Endothelial cell (in vitro differentiated cells): ENCODE measurements at regions not wholly inside any gene's neighbourhood (a gene's known extent, or its start where the extent isn't known, plus 50 kb on each side); places are given as distances from the start of the nearest gene placed in this dataset.
"Not testable (repeated sequence)": the region's sequence is repeated elsewhere in the genome, so short reads cannot be mapped to it uniquely, and the experiment has no call there.

Experiments
- DNase-seq: peaks from one replicate; pipeline ENCODE4 v3.0.0; 2021; ENCODE audit warnings: low spot score
- H3K27ac Mint-ChIP-seq: one replicate; pipeline ENCODE4 v1.8.0; 2021; ENCODE audit warnings: mixed read lengths, inconsistent platforms; ENCODE audit not compliant: unreplicated experiment
- H3K27me3 Mint-ChIP-seq: one replicate; pipeline ENCODE4 v1.8.0; 2021; ENCODE audit warnings: mild to moderate bottlenecking, moderate library complexity, mixed read lengths, inconsistent platforms; ENCODE audit not compliant: unreplicated experiment
- H3K36me3 Mint-ChIP-seq: one replicate; pipeline ENCODE4 v1.8.0; 2021; ENCODE audit warnings: mild to moderate bottlenecking, low read depth, mixed read lengths, inconsistent platforms; ENCODE audit not compliant: unreplicated experiment
- H3K4me1 Mint-ChIP-seq: one replicate; pipeline ENCODE4 v1.8.0; 2021; ENCODE audit warnings: mild to moderate bottlenecking, mixed read lengths, inconsistent platforms; ENCODE audit not compliant: unreplicated experiment
- H3K4me3 Mint-ChIP-seq: one replicate; pipeline ENCODE4 v1.8.0; 2021; ENCODE audit warnings: mild to moderate bottlenecking, mixed read lengths, inconsistent platforms; ENCODE audit not compliant: unreplicated experiment
- H3K9me3 Mint-ChIP-seq: one replicate; pipeline ENCODE4 v1.8.0; 2021; ENCODE audit warnings: mixed read lengths, inconsistent platforms; ENCODE audit not compliant: unreplicated experiment
- CTCF ChIP-seq: fragments of 200-600 bp; sonication (generic); IDR thresholded peaks from one replicate; pipeline ENCODE4 v1.5.0; 2021; ENCODE audit warnings: antibody characterized with exemption; ENCODE audit not compliant: unreplicated experiment

- H3K4me1 Mint-ChIP-seq, result no peaks in the 10 kb centered on the region
- H3K9me3 Mint-ChIP-seq, result peaks cover 80% of the 10 kb centered on the region
- peak overlapping the region; percentile 60 for H3K4me3 Mint-ChIP-seq
- H3K27ac Mint-ChIP-seq, result no peak overlapping the region
- no peak for TF ChIP-seq CTCF
- peaks cover 57% of the 10 kb centered on the region for H3K27me3 Mint-ChIP-seq
- DNase-seq, result no peak
- peaks cover 46% of the 10 kb centered on the region for H3K36me3 Mint-ChIP-seq
Measured at GRCh38 chr20:29306390-29307072, 1950.9 kb upstream of the DEFB115 start.

- H3K27ac Mint-ChIP-seq, DNase-seq, H3K4me3 Mint-ChIP-seq, H3K4me1 Mint-ChIP-seq: not testable (repeated sequence)
- Mint-ChIP-seq H3K9me3 (peaks cover 82% of the 10 kb centered on the region), H3K27me3 (peaks cover 52% of the 10 kb centered on the region), H3K36me3 (peaks cover 55% of the 10 kb centered on the region)
Measured at GRCh38 chr20:29307484-29307883, 1950.0 kb upstream of the DEFB115 start.

GRCh38 chr20:29308956-29309355 lies 1948.5 kb upstream of the DEFB115 start:
- H3K4me1 Mint-ChIP-seq, H3K4me3 Mint-ChIP-seq, H3K27ac Mint-ChIP-seq, DNase-seq: not testable (repeated sequence)
- Mint-ChIP-seq H3K36me3 (peaks cover 65% of the 10 kb centered on the region), H3K9me3 (peaks cover 84% of the 10 kb centered on the region), H3K27me3 (peaks cover 59% of the 10 kb centered on the region)

GRCh38 chr20:29309481-29309880 lies 1948.0 kb upstream of the DEFB115 start:
- DNase-seq, H3K4me1 Mint-ChIP-seq, H3K27ac Mint-ChIP-seq, H3K4me3 Mint-ChIP-seq: not testable (repeated sequence)
- peaks cover 85% of the 10 kb centered on the region for H3K9me3 Mint-ChIP-seq
- peaks cover 60% of the 10 kb centered on the region for H3K27me3 Mint-ChIP-seq
- peaks cover 65% of the 10 kb centered on the region for H3K36me3 Mint-ChIP-seq

- DNase-seq, result not testable (repeated sequence)
Measured at GRCh38 chr20:29311046-29311445, 1946.4 kb upstream of the DEFB115 start.

GRCh38 chr20:29312679-29313078 lies 1944.8 kb upstream of the DEFB115 start:
- H3K27me3 Mint-ChIP-seq, result peaks cover 44% of the 10 kb centered on the region
- H3K36me3 Mint-ChIP-seq, result peaks cover 43% of the 10 kb centered on the region
- H3K4me3 Mint-ChIP-seq, result peak overlapping the region; percentile 43
- DNase-seq, H3K4me1 Mint-ChIP-seq: not testable (repeated sequence)
- H3K27ac Mint-ChIP-seq, result peak overlapping the region; percentile 34
- peaks cover 74% of the 10 kb centered on the region for H3K9me3 Mint-ChIP-seq

More at GRCh38 chr20:29311046-29311445, 1946.4 kb upstream of the DEFB115 start:
- H3K4me1 Mint-ChIP-seq, H3K4me3 Mint-ChIP-seq, H3K27ac Mint-ChIP-seq: not testable (repeated sequence)
- Mint-ChIP-seq H3K27me3 (peaks cover 48% of the 10 kb centered on the region), H3K9me3 (peaks cover 76% of the 10 kb centered on the region), H3K36me3 (peaks cover 49% of the 10 kb centered on the region)

GRCh38 chr20:29313481-29313880 lies 1944.0 kb upstream of the DEFB115 start:
- H3K4me3 Mint-ChIP-seq, result no peak overlapping the region
- peaks cover 35% of the 10 kb centered on the region for H3K36me3 Mint-ChIP-seq
- no peaks in the 10 kb centered on the region for H3K4me1 Mint-ChIP-seq
- H3K27ac Mint-ChIP-seq, result no peak overlapping the region
- DNase-seq, result no peak
- H3K9me3 Mint-ChIP-seq, result peaks cover 74% of the 10 kb centered on the region
- H3K27me3 Mint-ChIP-seq, result peaks cover 37% of the 10 kb centered on the region
- TF ChIP-seq CTCF, result no peak
